H1 (cell line): ENCODE measurements at regions not wholly inside any gene's neighbourhood (a gene's known extent, or its start where the extent isn't known, plus 50 kb on each side); places are given as distances from the start of the nearest gene placed in this dataset.

Source experiments
- CTCF ChIA-PET: fragments of 300-600 bp; sonication (Branson Sonifier 250); formaldehyde crosslinking; loops from one replicate; lab custom pipeline; 2021; ENCODE audit not compliant: partially characterized antibody; lab: Charles Lee
- POLR2A ChIA-PET: fragments of 300-600 bp; sonication (Branson Sonifier 250); formaldehyde crosslinking; loops from one replicate; lab custom pipeline; 2021; ENCODE audit warnings: inconsistent platforms; ENCODE audit not compliant: partially characterized antibody; lab: Charles Lee
- DNase-seq, 2 experiments: peaks; one replicate each; pipeline versions ENCODE4 v3.0.0 to v3.0.0-alpha.2; 2010 to 2022; ENCODE audit warnings: low spot score in 2 of 2, low read depth in 1 of 2, mixed read lengths in 1 of 2
- FAIRE-seq: peaks from 2 replicates; lab custom pipeline; 2011; peaks lifted over from hg19 to GRCh38; lab: Jason Lieb, UNC
- H2AFZ ChIP-seq: 2 replicates; pipeline ENCODE4 v1.8.1; 2012; ENCODE audit warnings: low read length, inconsistent platforms
- H2AK5ac ChIP-seq: 2 replicates; pipeline ENCODE4 v1.6.1; 2013; ENCODE audit warnings: low read depth, low read length
- H2BK120ac ChIP-seq: replicated peaks from 2 replicates; pipeline ENCODE3; 2013; ENCODE audit warnings: low read depth, low read length, inconsistent platforms
- H2BK12ac ChIP-seq: 2 replicates; pipeline ENCODE4 v1.6.1; 2013; ENCODE audit warnings: low read depth, low read length
- H2BK15ac ChIP-seq: 2 replicates; pipeline ENCODE4 v1.6.1; 2013; ENCODE audit warnings: low read length
- H2BK20ac ChIP-seq: 2 replicates; pipeline ENCODE4 v1.6.1; 2013; ENCODE audit warnings: low read length
- H2BK5ac ChIP-seq: 2 replicates; pipeline ENCODE4 v1.6.1; 2013; ENCODE audit warnings: low read depth, low read length
- H3K14ac ChIP-seq: 2 replicates; pipeline ENCODE4 v1.6.1; 2013; ENCODE audit warnings: inconsistent platforms; ENCODE audit not compliant: insufficient read length
- H3K18ac ChIP-seq: 2 replicates; pipeline ENCODE4 v1.6.1; 2013; ENCODE audit warnings: low read length; ENCODE audit errors: extremely low read depth
- H3K23ac ChIP-seq: 2 replicates; pipeline ENCODE4 v1.6.1; 2013; ENCODE audit warnings: inconsistent platforms; ENCODE audit not compliant: insufficient read length
- H3K23me2 ChIP-seq: 2 replicates; pipeline ENCODE4 v1.6.1; 2013; ENCODE audit warnings: low read depth, low read length
- H3K27ac ChIP-seq: 2 replicates; pipeline ENCODE4 v1.6.1; 2011; ENCODE audit warnings: low read depth, low read length, inconsistent platforms
- H3K27me3 ChIP-seq, 4 experiments: replicated peaks in 1 of 4; 1 replicate in 1 of 4; 2 replicates in 3 of 4; pipeline versions ENCODE4 v1.6.1 to v1.8.1; 2011 to 2013; ENCODE audit warnings: low read length in 3 of 4, mild to moderate bottlenecking in 3 of 4, inconsistent platforms in 2 of 4, mixed read lengths in 2 of 4, moderate library complexity in 1 of 4; ENCODE audit not compliant: control insufficient read depth in 3 of 4, insufficient read depth in 3 of 4; ENCODE audit errors: extremely low read depth in 1 of 4
- H3K36me3 ChIP-seq, 4 experiments: 2 replicates each; pipeline versions ENCODE4 v1.6.1 to v1.8.1; 2011 to 2013; ENCODE audit warnings: mild to moderate bottlenecking in 4 of 4, low read length in 3 of 4, moderate library complexity in 2 of 4, control low read depth in 1 of 4, inconsistent platforms in 1 of 4; ENCODE audit not compliant: insufficient read depth in 4 of 4, control insufficient read depth in 2 of 4
- H3K4ac ChIP-seq: replicated peaks from 2 replicates; pipeline ENCODE3; 2013; ENCODE audit warnings: low read length, low read depth, mixed read lengths, inconsistent platforms; ENCODE audit not compliant: insufficient read length
- H3K4me1 ChIP-seq, 4 experiments: replicated peaks in 1 of 4; 1 replicate in 1 of 4; 2 replicates in 3 of 4; pipeline versions ENCODE4 v1.6.1 to v1.8.1; 2011 to 2013; ENCODE audit warnings: low read length in 3 of 4, inconsistent platforms in 2 of 4, mixed read lengths in 1 of 4; ENCODE audit not compliant: insufficient read depth in 4 of 4, control insufficient read depth in 3 of 4
- H3K4me2 ChIP-seq, 2 experiments: 2 replicates each; pipeline versions ENCODE4 v1.6.1 to v1.8.1; 2011 to 2013; ENCODE audit warnings: low read depth in 2 of 2, low read length in 2 of 2, control low read depth in 1 of 2, inconsistent platforms in 1 of 2, mild to moderate bottlenecking in 1 of 2; ENCODE audit not compliant: insufficient read depth in 1 of 2
- H3K4me3 ChIP-seq, 4 experiments: fragments of 200-600, 300-600 bp in 1 of 4; sonication (generic), shearing (Covaris generic), sonication (Bioruptor Twin) in 1 of 4; 2 replicates each; pipeline versions ENCODE4 v1.5.1 to v1.8.1; 2011 to 2016; ENCODE audit warnings: low read length in 4 of 4, low read depth in 3 of 4, control low read depth in 2 of 4, inconsistent platforms in 2 of 4, mild to moderate bottlenecking in 2 of 4, mixed read lengths in 1 of 4, moderate library complexity in 1 of 4; ENCODE audit not compliant: insufficient read depth in 2 of 4; ENCODE audit errors: extremely low read depth in 1 of 4
- H3K56ac ChIP-seq: replicated peaks from 2 replicates; pipeline ENCODE3; 2013; ENCODE audit warnings: low read depth, mild to moderate bottlenecking, mixed read lengths, low read length, inconsistent platforms; ENCODE audit not compliant: insufficient read length
- H3K79me1 ChIP-seq: 2 replicates; pipeline ENCODE4 v1.6.1; 2013; ENCODE audit warnings: low read depth, low read length, control low read depth
- H3K79me2 ChIP-seq, 2 experiments: 2 replicates each; pipeline versions ENCODE4 v1.6.1 to v1.8.1; 2012 to 2013; ENCODE audit warnings: low read length in 2 of 2, mild to moderate bottlenecking in 2 of 2, inconsistent platforms in 1 of 2; ENCODE audit not compliant: insufficient read depth in 2 of 2, control insufficient read depth in 1 of 2
- H3K9ac ChIP-seq, 4 experiments: replicated peaks in 1 of 4; 1 replicate in 1 of 4; 2 replicates in 3 of 4; pipeline versions ENCODE4 v1.6.1 to v1.8.1; 2011 to 2013; ENCODE audit warnings: low read depth in 3 of 4, low read length in 3 of 4, control low read depth in 2 of 4, mild to moderate bottlenecking in 2 of 4, moderate library complexity in 2 of 4, inconsistent platforms in 1 of 4; ENCODE audit errors: extremely low read depth in 1 of 4
- H3K9me3 ChIP-seq, 2 experiments: 2 replicates each; pipeline versions ENCODE4 v1.6.1 to v1.8.1; 2012 to 2013; ENCODE audit warnings: mild to moderate bottlenecking in 2 of 2, moderate library complexity in 2 of 2, control low read depth in 1 of 2, inconsistent platforms in 1 of 2, low read depth in 1 of 2, low read length in 1 of 2, mixed read lengths in 1 of 2; ENCODE audit not compliant: insufficient read depth in 2 of 2
- H4K20me1 ChIP-seq, 2 experiments: replicated peaks in 1 of 2; 2 replicates each; pipeline versions ENCODE3 to v1.8.1; 2011 to 2013; ENCODE audit warnings: inconsistent platforms in 2 of 2, low read length in 2 of 2, mild to moderate bottlenecking in 1 of 2; ENCODE audit not compliant: insufficient read depth in 2 of 2, control insufficient read depth in 1 of 2
- H4K5ac ChIP-seq: 2 replicates; pipeline ENCODE4 v1.6.1; 2013; ENCODE audit warnings: low read length, low read depth, mixed read lengths, inconsistent platforms; ENCODE audit not compliant: insufficient read length
- H4K8ac ChIP-seq: 2 replicates; pipeline ENCODE4 v1.8.0; 2013; ENCODE audit warnings: mild to moderate bottlenecking, moderate library complexity, low read length, inconsistent platforms; ENCODE audit not compliant: insufficient read depth; ENCODE audit errors: extremely low read depth
- H4K91ac ChIP-seq: replicated peaks from 2 replicates; pipeline ENCODE3; 2013; ENCODE audit warnings: low read length, mixed read lengths, inconsistent platforms; ENCODE audit not compliant: insufficient read length
- EGR1 ChIP-seq: IDR thresholded peaks from 2 replicates; pipeline ENCODE4 v1.6.1; 2011; ENCODE audit warnings: low read depth, low read length, borderline replicate concordance
- EP300 ChIP-seq, 2 experiments: IDR thresholded peaks; 1 replicate in 1 of 2; 2 replicates in 1 of 2; pipeline ENCODE4 v1.6.1; 2011 to 2012; ENCODE audit warnings: low read depth in 2 of 2, low read length in 2 of 2, mild to moderate bottlenecking in 2 of 2, borderline replicate concordance in 1 of 2, inconsistent platforms in 1 of 2, moderate library complexity in 1 of 2
- GTF2F1 ChIP-seq: IDR thresholded peaks from 2 replicates; pipeline ENCODE4 v1.6.1; 2012; ENCODE audit warnings: low read depth, low read length, improper control_type of control experiment, borderline replicate concordance
- POLR2A ChIP-seq, 2 experiments: IDR thresholded peaks; 1 replicate in 1 of 2; 2 replicates in 1 of 2; pipeline ENCODE4 v1.6.1; 2011; ENCODE audit warnings: low read depth in 2 of 2, low read length in 2 of 2, mild to moderate bottlenecking in 2 of 2; ENCODE audit errors: control extremely low read depth in 1 of 2
- TAF7 ChIP-seq: optimal IDR thresholded peaks from 2 replicates; pipeline ENCODE3; 2011; ENCODE audit warnings: low read depth, mild to moderate bottlenecking, inconsistent platforms, low read length, moderate library complexity, borderline replicate concordance
- WGBS, 2 experiments: shearing (Covaris generic) in 1 of 2; methylation state at CpG; one replicate each; pipeline versions ENCODE4 v1.1.6 to v1.1.7; 2013 to 2015; ENCODE audit warnings: low lambda C conversion rate in 2 of 2, mixed read lengths in 2 of 2, inconsistent platforms in 1 of 2, low coverage in 1 of 2, missing lambda C conversion rate in 1 of 2; ENCODE audit not compliant: insufficient replicate concordance in 2 of 2, insufficient coverage in 1 of 2, insufficient read length in 1 of 2; ENCODE audit errors: extremely low coverage in 1 of 2, missing lambda C conversion rate in 1 of 2; 5-methylcytosine and 5-hydroxymethylcytosine counted together
- TF ChIP-seq, protein P1 (sequence below): IDR thresholded peaks from 2 replicates; pipeline ENCODE4 v1.6.1; 2011; ENCODE audit warnings: low read length, improper control_type of control experiment

DNA sequence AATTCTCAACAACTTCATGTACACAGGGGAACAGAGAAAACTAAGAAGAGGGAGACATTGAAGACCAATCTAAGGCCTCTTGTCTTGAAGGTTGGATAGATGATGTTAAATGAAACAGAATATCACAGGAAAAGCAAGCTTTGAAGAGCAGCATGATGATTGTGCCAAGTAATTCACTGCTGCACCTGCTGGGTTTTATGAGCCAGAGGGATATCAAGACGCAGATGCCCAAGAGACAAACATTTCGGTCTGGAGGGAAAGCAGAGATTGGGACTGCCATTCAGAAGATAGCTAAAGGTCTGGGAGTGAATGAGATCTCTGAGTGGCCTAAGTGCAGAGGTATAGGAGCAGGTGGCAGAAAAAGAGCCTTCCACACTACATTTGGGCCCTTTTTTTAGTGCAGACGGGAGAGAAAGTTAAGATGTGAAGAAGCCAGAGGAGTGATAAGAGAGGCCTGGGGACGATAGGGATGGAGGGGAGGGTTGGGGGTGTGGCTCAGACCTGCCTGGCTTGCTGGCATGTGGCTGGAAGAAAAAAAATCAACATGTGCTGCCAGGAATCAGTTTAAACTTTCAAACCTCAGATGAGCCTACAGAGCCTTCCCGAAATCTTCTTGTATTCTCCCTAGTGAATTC lies 200.6 kb downstream of the AEBP2 start:
- H2BK15ac ChIP-seq = no peak overlapping the region
- H4K5ac ChIP-seq = no peak overlapping the region
- no peak overlapping the region for H3K14ac ChIP-seq
- H3K36me3 ChIP-seq = no peaks in the 10 kb centered on the region
- no peaks in the 10 kb centered on the region for H3K23me2 ChIP-seq
- peaks cover 0 to 4% (median 3%) of the 10 kb centered on the region in 4 experiments; a peak in 3 of 7 replicates for H3K4me1 ChIP-seq
- H4K20me1 ChIP-seq = no peaks in the 10 kb centered on the region
- H2BK120ac ChIP-seq = no peak overlapping the region
- no peak overlapping the region for H2BK12ac ChIP-seq
- no peaks in the 10 kb centered on the region for H3K27me3 ChIP-seq
- H2AK5ac ChIP-seq = no peak overlapping the region
- no peak overlapping the region for H3K4me2 ChIP-seq
- DNase-seq = no peak
- no peaks in the 10 kb centered on the region for H3K79me1 ChIP-seq
- no peak for FAIRE-seq
- H3K79me2 ChIP-seq = no peaks in the 10 kb centered on the region
- no peak overlapping the region for H2AFZ ChIP-seq
- no peak overlapping the region for H3K9ac ChIP-seq
- 89% methylated on average over 5 of the region's 5 CpGs; no CpG with 5 or more reads in 1 of the 2 experiments for WGBS, 2 experiments
- H2BK20ac ChIP-seq = no peak overlapping the region
- no peak overlapping the region for H3K56ac ChIP-seq
- no peak overlapping the region for H4K8ac ChIP-seq
- CTCF ChIA-PET = interaction anchor here (0.7 to 1.7 kb wide), 3 partner anchors 20 to 741 kb away, joined by 3 to 4 read pairs (median 3); no protein-coding TSS in a partner anchor
- H4K91ac ChIP-seq = no peak overlapping the region
- no peak overlapping the region for H3K18ac ChIP-seq
- H2BK5ac ChIP-seq = no peak overlapping the region
- H3K4me3 ChIP-seq = no peak overlapping the region
- H3K23ac ChIP-seq = no peak overlapping the region
- H3K27ac ChIP-seq = no peak overlapping the region
- no peaks in the 10 kb centered on the region for H3K9me3 ChIP-seq
- POLR2A ChIA-PET = no interaction called here
- no peak overlapping the region for H3K4ac ChIP-seq
- TF ChIP-seq, protein P1, sequence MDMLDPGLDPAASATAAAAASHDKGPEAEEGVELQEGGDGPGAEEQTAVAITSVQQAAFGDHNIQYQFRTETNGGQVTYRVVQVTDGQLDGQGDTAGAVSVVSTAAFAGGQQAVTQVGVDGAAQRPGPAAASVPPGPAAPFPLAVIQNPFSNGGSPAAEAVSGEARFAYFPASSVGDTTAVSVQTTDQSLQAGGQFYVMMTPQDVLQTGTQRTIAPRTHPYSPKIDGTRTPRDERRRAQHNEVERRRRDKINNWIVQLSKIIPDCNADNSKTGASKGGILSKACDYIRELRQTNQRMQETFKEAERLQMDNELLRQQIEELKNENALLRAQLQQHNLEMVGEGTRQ = no peak
- TF ChIP-seq GTF2F1 (no peak), EGR1 (no peak), POLR2A (IDR thresholded peaks at IDR 0.05; ENCODE audit: control extremely low read depth in 1 of 2, low read depth in 2 of 2, low read length in 2 of 2) (no peak), EP300 (IDR thresholded peaks at IDR 0.05; ENCODE audit: borderline replicate concordance in 1 of 2, low read depth in 2 of 2, low read length in 2 of 2) (no peak), TAF7 (no peak)
